Kidney tubule cell (primary cell): ENCODE measurements at regions not wholly inside any gene's neighbourhood (a gene's known extent, or its start where the extent isn't known, plus 50 kb on each side); places are given as distances from the start of the nearest gene placed in this dataset.

Experiments used
- DNase-seq: peaks from one replicate; pipeline ENCODE4 v3.0.0-alpha.2; 2018; ENCODE audit warnings: low spot score

- DNase-seq: no peak
These were observed 312.9 kb downstream of the TCERG1L start for GRCh38 chr10:130998642-130999041.

GRCh38 chr10:130999376-131000202, 311.9 kb downstream of the TCERG1L start:
- DNase-seq: no peak

- no peak for DNase-seq
These were observed 311.3 kb downstream of the TCERG1L start for GRCh38 chr10:131000244-131000643.

GRCh38 chr10:131000743-131001142, 310.8 kb downstream of the TCERG1L start:
- DNase-seq: no peak

GRCh38 chr10:131001438-131001837, 310.1 kb downstream of the TCERG1L start:
- DNase-seq: no peak

- no peak for DNase-seq
These were observed 309.3 kb downstream of the TCERG1L start for GRCh38 chr10:131002031-131002861.

- DNase-seq: no peak
These were observed 308.1 kb downstream of the TCERG1L start for GRCh38 chr10:131003455-131003854.

- no peak for DNase-seq
These were observed 307.2 kb downstream of the TCERG1L start for GRCh38 chr10:131004276-131004675.

GRCh38 chr10:131006458-131007256, 304.9 kb downstream of the TCERG1L start:
- DNase-seq: no peak

GRCh38 chr10:131009791-131010190, 301.7 kb downstream of the TCERG1L start:
- no peak for DNase-seq

GRCh38 chr10:131010965-131011575, 300.5 kb downstream of the TCERG1L start:
- DNase-seq: no peak

- DNase-seq: no peak
These were observed 299.4 kb downstream of the TCERG1L start for GRCh38 chr10:131011936-131012640.

- DNase-seq: no peak
These were observed 298.9 kb downstream of the TCERG1L start for GRCh38 chr10:131012641-131012985.

GRCh38 chr10:131013281-131013912, 298.1 kb downstream of the TCERG1L start:
- no peak for DNase-seq

- DNase-seq: no peak
These were observed 297.2 kb downstream of the TCERG1L start for GRCh38 chr10:131014271-131014670.

- no peak for DNase-seq
These were observed 296.2 kb downstream of the TCERG1L start for GRCh38 chr10:131015271-131015670.

- no peak for DNase-seq
These were observed 295.0 kb downstream of the TCERG1L start for GRCh38 chr10:131016556-131016955.

- DNase-seq: no peak
These were observed 293.8 kb downstream of the TCERG1L start for GRCh38 chr10:131017566-131018285.

GRCh38 chr10:131018886-131019500, 292.5 kb downstream of the TCERG1L start:
- no peak for DNase-seq

GRCh38 chr10:131019696-131020095, 291.8 kb downstream of the TCERG1L start:
- DNase-seq: no peak
